ENCODE measurements at regions not wholly inside any gene's neighbourhood (a gene's known extent, or its start where the extent isn't known, plus 50 kb on each side); places are given as distances from the start of the nearest gene placed in this dataset.
A peak's percentile ranks its signal among the peaks of the same experiment; 100 is the strongest.

- H2BK5ac ChIP-seq (ENCODE audit: low read depth, low read length): no peak overlapping the region
- no peaks in the 10 kb centered on the region for H3K27me3 ChIP-seq (replicated peaks in 1 of 4; ENCODE audit: control insufficient read depth in 3 of 4, extremely low read depth in 1 of 4, insufficient read depth in 3 of 4, low read length in 3 of 4)
- H4K8ac ChIP-seq (ENCODE audit: extremely low read depth, insufficient read depth, low read length): no peak overlapping the region
- no peak overlapping the region for H3K27ac ChIP-seq (ENCODE audit: low read depth, low read length)
- POLR2A ChIA-PET (ENCODE audit: partially characterized antibody): interaction anchor here (0.6 kb wide), 1 partner anchor 924 kb away, joined by 4 read pairs; no protein-coding TSS in a partner anchor
- H4K91ac ChIP-seq (replicated peaks; ENCODE audit: insufficient read length, low read length): no peak overlapping the region
- no peak overlapping the region for H3K4me2 ChIP-seq (ENCODE audit: insufficient read depth in 1 of 2, low read depth in 2 of 2, low read length in 2 of 2)
- no peak overlapping the region for H3K4me3 ChIP-seq (ENCODE audit: extremely low read depth in 1 of 4, insufficient read depth in 2 of 4, low read depth in 3 of 4, low read length in 4 of 4)
- H3K79me1 ChIP-seq (ENCODE audit: low read depth, low read length): no peaks in the 10 kb centered on the region
- DNase-seq (ENCODE audit: low read depth in 1 of 2, low spot score in 2 of 2): peak; percentile 85 to 87
- no peak overlapping the region for H4K5ac ChIP-seq (ENCODE audit: insufficient read length, low read depth, low read length)
- H3K79me2 ChIP-seq (ENCODE audit: control insufficient read depth in 1 of 2, insufficient read depth in 2 of 2, low read length in 2 of 2): no peaks in the 10 kb centered on the region
- CTCF ChIA-PET (ENCODE audit: partially characterized antibody): interaction anchor here (0.6 to 1.4 kb wide), 8 partner anchors 8 to 1967 kb away, joined by 3 to 5 read pairs (median 3); no protein-coding TSS in a partner anchor
- no peaks in the 10 kb centered on the region for H3K23me2 ChIP-seq (ENCODE audit: low read depth, low read length)
- H2AFZ ChIP-seq (ENCODE audit: low read length): peak overlapping the region; percentile 88; the same call in 1 of the 2 replicates
- WGBS, 2 experiments (ENCODE audit: extremely low coverage in 1 of 2, insufficient coverage in 1 of 2, insufficient read length in 1 of 2, insufficient replicate concordance in 2 of 2, low coverage in 1 of 2, low lambda C conversion rate in 2 of 2, missing lambda C conversion rate in 1 of 2): 37% methylated on average over 8 of the region's 8 CpGs; no CpG with 5 or more reads in 1 of the 2 experiments
- H2BK12ac ChIP-seq (ENCODE audit: low read depth, low read length): no peak overlapping the region
- no peak overlapping the region for H2BK20ac ChIP-seq (ENCODE audit: low read length)
- H4K20me1 ChIP-seq (replicated peaks in 1 of 2; ENCODE audit: control insufficient read depth in 1 of 2, insufficient read depth in 2 of 2, low read length in 2 of 2): no peaks in the 10 kb centered on the region
- no peak overlapping the region for H3K56ac ChIP-seq (replicated peaks; ENCODE audit: insufficient read length, low read depth, low read length)
- no peak overlapping the region for H2AK5ac ChIP-seq (ENCODE audit: low read depth, low read length)
- no peaks in the 10 kb centered on the region for H3K4me1 ChIP-seq (replicated peaks in 1 of 4; ENCODE audit: control insufficient read depth in 3 of 4, insufficient read depth in 4 of 4, low read length in 3 of 4)
- no peak overlapping the region for H3K18ac ChIP-seq (ENCODE audit: extremely low read depth, low read length)
- H2BK120ac ChIP-seq (replicated peaks; ENCODE audit: low read depth, low read length): no peak overlapping the region
- no peaks in the 10 kb centered on the region for H3K9me3 ChIP-seq (ENCODE audit: insufficient read depth in 2 of 2, low read depth in 1 of 2, low read length in 1 of 2)
- H3K14ac ChIP-seq (ENCODE audit: insufficient read length): no peak overlapping the region
- no peak overlapping the region for H3K9ac ChIP-seq (replicated peaks in 1 of 4; ENCODE audit: extremely low read depth in 1 of 4, low read depth in 3 of 4, low read length in 3 of 4)
- H3K4ac ChIP-seq (replicated peaks; ENCODE audit: insufficient read length, low read depth, low read length): no peak overlapping the region
- H3K23ac ChIP-seq (ENCODE audit: insufficient read length): no peak overlapping the region
- H2BK15ac ChIP-seq (ENCODE audit: low read length): no peak overlapping the region
- H3K36me3 ChIP-seq (ENCODE audit: control insufficient read depth in 2 of 4, insufficient read depth in 4 of 4, low read length in 3 of 4): no peaks in the 10 kb centered on the region
- peak; percentile 99 for FAIRE-seq
- no peak for TF ChIP-seq KDM4A (IDR thresholded peaks at IDR 0.05; ENCODE audit: low read depth, low read length, severe bottlenecking)
- TF ChIP-seq MAX (IDR thresholded peaks at IDR 0.05): 0 out of 2 replicates have a peak, but pooled peaks have one; percentile 38
- TF ChIP-seq, protein P1, sequence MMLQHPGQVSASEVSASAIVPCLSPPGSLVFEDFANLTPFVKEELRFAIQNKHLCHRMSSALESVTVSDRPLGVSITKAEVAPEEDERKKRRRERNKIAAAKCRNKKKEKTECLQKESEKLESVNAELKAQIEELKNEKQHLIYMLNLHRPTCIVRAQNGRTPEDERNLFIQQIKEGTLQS (IDR thresholded peaks at IDR 0.05; ENCODE audit: insufficient read depth, low read depth, low read length): no peak
- no peak for TF ChIP-seq ZNF274 (IDR thresholded peaks at IDR 0.05; ENCODE audit: borderline replicate concordance, extremely low read depth, low read length)
- no peak for TF ChIP-seq GTF2F1 (IDR thresholded peaks at IDR 0.05; ENCODE audit: borderline replicate concordance, low read depth, low read length)
- no peak for TF ChIP-seq TBP (IDR thresholded peaks at IDR 0.05; ENCODE audit: low read depth, low read length)
- no peak for TF ChIP-seq YY1 (IDR thresholded peaks at IDR 0.05; ENCODE audit: low read depth, low read length)
- peak; percentile 59 to 92 (median 83) for TF ChIP-seq CTCF (IDR thresholded peaks at IDR 0.05; ENCODE audit: control extremely low read depth in 1 of 3, insufficient read depth in 1 of 3, low read depth in 1 of 3, low read length in 3 of 3)
- TF ChIP-seq RAD21 (IDR thresholded peaks at IDR 0.05 in 1 of 2, conservative IDR thresholded peaks at IDR 0.05 in 1 of 2; ENCODE audit: low read depth in 2 of 2, low read length in 2 of 2): peak; percentile 97 to 98
These were observed 405.8 kb downstream of the IGSF11 start for GRCh38 chr3:118628704-118629341.
